Activated CD8-positive, alpha-beta memory T cell treated with anti-CD3 and anti-CD28 coated beads for 4 hours (primary cell): ENCODE measurements at regions not wholly inside any gene's neighbourhood (a gene's known extent, or its start where the extent isn't known, plus 50 kb on each side); places are given as distances from the start of the nearest gene placed in this dataset.
"Not testable (repeated sequence)": the region's sequence is repeated elsewhere in the genome, so short reads cannot be mapped to it uniquely, and the experiment has no call there.

Experiments
- DNase-seq, 2 donors: peaks; one replicate each; pipeline ENCODE4 v3.0.0-alpha.2; 2020; ENCODE audit warnings: low read depth in 2 of 2

DNA sequence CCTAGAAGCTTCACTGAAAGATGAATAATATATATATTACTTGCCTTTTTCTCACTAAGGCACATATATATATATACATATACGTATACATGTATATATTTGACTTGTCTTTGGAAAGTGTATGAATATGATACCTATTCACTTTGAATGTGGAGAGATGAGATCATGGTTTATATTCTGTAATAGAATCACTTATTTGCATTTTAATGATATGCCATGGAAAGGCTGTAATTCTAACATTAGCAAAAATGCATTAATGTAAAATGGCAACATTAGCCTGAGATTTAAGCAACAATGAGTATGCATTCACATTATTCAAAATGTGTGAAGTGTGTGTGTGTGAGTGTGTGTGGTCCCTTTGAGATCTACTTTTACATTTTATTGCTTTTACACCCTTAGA lies 54.5 kb upstream of the PRKD1 start:
- DNase-seq: no peak

DNA sequence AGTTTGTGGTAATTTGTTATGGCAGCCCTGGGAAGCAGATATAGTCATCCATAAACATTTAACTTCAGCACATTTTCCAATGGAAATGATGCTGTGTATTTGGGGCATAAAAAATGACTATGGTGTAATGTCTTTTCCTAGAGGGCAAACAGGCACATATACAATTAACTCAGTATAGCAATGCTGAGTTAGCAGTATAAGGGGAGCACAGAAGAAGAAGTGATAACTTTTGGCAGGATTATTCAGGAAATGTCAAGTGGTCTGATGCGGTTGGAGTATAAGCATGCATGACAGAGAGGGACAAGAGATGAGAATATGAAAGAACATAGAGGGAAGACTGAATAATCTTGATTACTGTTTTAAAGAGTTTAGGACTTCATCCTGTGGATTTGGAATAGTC lies 55.3 kb upstream of the PRKD1 start:
- no peak for DNase-seq

DNA sequence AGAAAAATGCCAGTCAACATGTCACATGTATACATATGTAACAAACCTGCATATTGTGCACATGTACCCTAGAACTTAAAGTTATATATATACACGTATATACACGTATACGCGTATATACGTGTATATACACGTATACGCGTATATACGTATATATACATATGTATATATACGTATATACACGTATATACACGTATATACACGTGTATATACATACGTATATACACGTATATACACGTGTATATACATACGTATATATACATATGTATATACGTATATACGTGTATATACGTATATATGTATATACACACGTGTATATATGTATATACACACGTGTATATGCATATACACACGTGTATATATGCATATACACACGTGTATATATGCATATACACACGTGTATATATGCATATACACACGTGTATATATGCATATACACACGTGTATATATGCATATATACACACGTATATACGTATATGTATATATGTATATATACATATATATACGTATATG lies 62.8 kb upstream of the PRKD1 start:
- not testable (repeated sequence) for DNase-seq

DNA sequence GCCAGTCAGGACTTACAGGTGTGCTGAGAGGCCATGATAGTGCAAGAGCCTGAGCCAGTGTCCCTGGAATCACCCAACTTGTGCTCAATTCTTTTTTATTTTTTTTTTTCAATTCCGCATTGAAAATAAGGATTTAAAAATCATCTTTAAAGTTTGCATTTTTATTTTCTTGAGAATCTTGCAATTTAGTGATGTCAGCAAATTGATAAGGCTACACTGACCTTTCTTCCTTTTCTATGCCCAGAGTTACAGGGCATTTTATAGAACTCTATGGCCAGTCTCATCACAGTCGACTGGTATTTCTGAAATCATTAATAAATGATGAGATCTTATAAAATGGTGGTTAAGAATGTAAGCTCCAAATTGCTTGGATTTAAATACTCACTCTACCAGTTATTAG lies 63.3 kb upstream of the PRKD1 start:
- DNase-seq: no peak

DNA sequence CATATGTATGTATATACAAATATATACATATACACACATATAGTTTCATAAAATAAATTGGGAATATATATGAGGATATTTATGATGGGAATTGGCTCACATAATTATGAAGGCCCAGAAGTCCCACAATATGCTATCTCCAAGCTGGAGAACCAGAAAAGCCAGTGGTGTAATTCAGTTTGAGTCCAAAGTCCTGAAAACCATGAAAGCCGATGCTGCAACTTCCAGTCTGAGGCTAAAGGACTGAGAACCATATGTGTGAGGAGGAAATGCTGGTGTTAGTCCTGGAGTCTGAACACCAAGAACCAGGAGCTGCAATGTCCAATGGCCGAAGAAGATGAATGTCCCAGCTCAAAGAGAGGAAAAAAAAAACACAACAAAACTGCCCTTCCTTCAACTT lies 65.5 kb upstream of the PRKD1 start:
- DNase-seq: no peak

DNA sequence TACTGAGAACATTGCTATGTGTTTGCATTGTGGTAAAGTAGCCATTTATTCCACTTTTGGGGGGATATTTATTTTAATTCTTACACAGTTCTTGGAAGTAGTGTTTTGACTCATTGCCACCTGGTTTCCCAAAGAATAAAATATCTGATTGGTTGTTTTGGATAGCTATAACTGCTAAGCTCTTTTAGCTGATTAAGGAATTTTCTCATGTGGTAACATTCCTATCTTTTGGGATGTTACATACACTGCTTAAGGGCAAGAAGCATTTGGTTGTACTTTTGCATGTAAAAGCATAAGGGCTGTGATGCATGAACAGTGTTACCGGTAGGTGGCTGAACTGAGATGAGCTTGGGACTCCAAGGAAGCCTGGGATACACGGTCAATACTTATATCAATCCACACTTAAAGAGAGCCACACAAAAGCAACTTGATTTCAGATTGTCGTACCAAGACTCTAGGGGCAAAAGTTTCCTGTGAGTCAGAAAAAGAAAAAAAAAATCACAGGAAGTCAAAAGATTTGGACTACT lies 71.4 kb upstream of the PRKD1 start:
- DNase-seq: no peak

DNA sequence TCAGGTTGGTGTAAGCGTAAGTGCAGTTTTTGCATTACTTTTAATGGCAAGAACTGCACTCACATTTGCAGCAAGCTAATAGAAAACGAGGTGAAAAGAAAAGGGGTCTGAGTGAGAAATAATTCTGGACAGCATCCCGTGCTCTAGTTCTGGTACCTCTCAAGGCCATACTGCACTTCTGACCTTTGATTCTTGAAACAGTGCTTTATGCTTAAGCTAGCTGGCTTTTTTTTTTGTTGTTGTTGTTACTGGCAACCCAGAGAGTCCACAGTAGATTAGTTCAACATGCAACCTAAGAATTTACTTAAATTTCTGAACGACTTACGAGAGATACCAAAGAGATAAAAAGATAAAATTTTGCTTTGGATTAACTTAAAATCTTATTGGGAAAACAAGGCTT lies 75.2 kb upstream of the PRKD1 start:
- no peak for DNase-seq

DNA sequence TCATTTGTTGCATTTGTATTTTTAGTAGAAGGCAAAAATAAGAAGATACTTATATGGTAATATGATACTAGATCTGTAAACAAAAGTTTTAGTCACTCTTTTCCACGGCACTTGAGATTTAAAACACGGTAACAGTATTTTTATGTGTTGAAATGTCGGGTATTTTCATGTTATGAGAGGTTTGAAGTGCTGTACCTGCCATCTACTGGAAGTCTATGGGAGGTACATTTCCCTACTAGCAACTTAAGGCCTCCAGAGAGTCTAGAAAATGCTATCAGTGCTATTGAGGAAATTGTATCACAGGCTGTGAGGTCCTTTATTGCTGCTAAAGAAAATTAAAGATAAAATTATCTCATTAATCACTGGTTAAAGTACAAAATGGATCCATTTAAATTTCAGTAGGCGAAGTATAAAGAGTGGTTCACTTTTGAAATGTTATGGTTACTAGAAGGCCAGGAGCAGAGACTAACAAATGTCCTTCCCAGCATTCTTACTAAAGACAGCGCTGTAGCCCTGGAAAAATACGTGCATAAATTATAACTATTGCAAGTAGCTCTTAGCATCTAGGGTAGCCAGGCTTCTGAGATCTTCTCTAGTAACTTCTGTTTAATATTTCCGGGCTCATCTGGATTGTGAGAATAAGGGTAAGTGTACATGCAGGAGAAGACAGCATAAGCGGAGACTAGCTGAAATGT lies 77.6 kb upstream of the PRKD1 start:
- DNase-seq: no peak

DNA sequence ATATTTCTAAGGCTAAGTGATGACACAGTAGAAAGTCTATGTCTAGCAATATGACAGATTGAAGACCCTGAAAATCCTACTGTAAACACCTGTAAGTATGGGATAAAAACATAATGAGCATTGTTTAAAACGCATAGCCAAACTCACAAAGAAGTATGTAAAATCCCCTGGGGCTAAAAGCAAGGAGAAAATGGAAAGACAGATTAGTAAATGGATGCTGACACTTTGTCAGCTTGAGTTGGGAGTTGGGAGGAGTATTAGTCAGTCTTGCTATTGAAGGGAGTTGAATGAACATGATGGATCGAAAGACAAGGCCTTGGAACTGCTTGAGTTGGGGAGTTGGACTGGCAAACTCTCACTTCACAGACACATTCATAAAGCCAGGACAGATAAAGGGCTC lies 79.0 kb upstream of the PRKD1 start:
- no peak for DNase-seq

DNA sequence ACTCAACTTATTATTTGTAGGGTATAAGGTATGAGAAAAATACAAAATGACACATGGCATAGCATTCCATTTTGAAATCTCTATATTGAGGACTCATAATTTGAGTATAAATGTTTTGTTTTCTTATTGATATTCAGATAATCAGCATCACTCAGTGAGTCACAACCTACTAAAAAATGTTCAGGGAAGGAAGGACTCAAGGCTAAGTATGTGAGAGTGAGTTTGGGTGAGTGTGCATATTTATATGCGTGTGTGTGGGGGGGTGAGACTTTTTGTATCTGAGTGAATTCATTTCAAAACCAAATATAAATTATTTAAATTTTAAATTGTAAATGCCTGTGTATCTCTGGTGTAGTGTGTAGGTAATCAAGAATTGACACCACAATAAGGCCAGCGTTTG lies 87.8 kb upstream of the PRKD1 start:
- DNase-seq: no peak

DNA sequence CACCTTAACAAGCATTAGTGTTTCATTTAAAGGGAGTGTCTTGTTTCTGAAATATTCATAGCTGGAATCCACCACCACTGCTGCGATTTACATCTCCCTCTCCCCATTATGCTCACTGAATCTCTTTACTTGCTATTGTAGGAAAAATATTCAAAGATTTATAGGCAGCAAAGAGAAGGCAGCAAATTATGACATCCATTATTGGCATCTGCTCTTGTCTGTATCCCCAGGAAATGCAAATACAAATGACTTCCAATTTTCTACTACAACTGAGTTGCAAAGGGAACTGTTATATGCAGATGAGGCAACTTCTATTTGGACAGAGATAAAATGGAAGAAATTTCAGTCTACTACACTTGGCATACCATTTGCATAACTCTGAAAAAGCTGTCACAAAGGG lies 88.4 kb upstream of the PRKD1 start:
- DNase-seq: no peak

DNA sequence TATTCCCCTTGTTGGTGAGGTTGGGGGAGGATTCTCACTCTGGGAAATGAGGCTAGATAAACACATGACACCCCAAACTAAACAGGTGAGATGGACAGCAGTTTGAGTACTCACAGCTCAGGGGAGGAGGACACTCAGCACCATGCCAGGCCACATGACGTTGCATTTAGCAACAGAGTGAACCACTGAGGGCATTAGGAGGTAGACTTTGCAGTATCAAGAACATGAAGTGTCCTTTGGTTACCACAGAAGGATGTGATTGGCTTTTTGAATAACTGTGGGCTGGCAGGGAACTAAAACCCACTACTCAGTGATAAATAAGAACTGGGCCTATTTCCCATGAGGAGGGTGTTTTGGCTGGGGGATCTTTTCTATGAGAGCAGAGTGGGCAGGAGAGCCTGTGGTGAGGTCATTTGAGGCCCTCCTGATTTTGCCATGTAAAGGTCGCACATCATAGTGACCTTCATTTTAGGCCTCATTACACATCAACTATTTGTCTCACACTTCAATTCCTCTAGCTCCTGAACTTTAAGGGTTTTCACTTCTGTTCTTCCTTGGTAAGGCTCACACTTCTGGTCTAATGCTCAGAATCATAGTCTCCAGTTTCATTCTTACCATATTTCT lies 89.8 kb upstream of the PRKD1 start:
- no peak for DNase-seq

DNA sequence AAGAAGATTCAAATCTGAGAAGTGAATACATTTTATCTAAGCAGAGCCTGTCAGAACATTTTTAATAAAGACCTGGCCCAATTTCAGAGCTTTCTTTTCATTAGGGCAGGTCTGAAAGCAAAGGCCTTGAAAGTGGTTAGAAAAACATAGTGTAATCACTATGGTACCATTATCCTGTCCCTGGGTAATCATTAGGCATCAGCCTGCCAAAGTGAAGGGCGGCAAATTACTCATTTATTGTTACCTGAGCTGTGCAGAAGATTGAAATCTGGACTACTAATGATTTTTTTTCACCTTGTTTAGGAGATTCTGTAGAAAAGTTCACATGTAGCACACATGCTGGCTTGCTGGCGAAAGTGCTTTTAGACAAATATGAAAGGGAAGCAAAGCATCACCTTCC lies 92.6 kb upstream of the PRKD1 start:
- DNase-seq: no peak

DNA sequence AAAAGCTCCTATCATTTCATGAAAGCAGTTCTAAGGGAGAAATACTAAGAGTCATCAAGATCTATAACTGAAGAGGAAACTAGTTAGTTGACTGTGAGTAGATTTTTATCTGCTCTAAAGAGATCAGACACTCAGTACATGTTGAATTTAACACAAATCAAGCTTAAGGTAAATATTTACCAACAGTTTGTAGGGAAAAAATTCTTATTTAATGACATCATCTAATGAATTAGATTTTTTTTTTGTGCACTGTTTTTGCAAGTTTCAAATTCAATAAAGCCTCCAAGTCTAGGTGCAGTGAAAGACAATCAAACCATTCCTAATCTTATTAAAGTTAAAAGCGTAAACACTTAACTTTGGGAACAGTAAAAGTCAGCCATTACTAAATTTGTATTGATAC lies 93.0 kb upstream of the PRKD1 start:
- no peak for DNase-seq

DNA sequence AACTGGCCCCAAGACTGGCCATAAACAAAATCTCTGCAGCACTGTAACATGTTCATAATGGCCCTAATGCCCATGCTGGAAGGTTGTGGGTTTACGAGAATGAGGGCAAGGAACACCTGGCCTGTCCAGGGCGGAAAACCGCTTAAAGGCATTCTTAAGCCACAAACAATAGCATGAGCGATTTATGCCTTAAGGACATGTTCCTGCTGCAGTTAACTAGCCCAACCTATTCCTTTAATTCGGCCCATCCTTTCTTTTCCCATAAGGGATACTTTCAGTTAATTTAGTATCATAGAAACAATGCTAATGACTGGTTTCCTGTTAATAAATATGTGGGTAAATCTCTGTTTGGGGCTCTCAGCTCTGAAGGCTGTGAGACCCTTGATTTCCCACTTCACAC lies 95.7 kb upstream of the PRKD1 start:
- DNase-seq: not testable (repeated sequence)

DNA sequence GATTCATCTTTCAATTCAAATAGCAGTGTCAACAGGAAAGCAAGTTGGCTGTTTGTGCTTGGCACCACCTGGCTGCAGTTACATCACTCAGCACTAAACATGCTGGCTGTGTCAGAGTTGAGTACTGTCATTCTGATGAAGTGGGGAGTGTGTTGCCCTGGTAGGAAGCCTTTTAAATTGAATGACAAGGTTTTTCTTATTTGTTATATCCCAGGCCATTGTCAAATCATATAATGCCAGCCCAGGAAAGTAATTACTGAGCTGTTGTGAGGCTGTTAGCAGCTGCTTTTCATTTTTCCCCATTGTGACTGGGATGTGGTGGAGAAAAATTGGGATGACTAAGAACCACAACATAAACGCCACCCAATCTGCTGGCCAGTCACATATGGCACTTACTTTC lies 106.5 kb upstream of the PRKD1 start:
- no peak for DNase-seq

DNA sequence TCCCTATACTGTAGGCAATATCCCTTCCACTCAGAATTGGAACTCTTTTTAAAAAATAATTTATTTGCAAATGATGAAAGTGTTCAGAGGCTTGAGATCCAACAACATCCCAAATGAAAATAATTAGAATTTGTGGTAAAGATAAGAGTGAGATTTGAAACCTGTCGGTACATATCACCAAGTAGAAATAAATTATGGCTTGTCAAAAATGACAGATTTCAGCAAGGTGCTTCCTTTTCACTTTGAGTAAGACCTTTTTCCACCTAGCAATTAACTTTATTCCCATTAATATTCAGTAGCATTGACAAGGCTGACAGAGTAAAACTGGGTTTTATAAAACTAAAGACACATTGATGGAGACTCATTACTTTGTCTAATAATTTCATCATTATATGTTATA lies 107.7 kb upstream of the PRKD1 start:
- no peak for DNase-seq

DNA sequence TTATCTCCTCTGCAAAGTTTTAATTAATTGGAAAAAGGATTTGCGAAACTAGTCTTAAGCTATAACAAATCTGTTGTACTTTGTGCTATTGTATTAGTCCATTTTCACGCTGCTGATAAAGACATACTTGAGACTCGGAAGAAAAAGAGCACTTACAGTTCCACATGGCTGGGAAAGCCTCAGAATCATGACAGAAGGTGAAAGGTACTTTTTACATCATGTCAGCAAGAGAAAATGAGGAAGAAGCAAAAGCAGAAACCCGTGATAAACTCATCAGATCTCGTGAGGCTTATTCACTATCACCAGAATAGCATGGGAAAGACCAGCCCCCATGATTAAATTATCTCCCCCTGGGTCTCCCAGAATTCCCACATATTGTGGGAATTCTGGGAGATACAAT lies 118.1 kb upstream of the PRKD1 start:
- no peak for DNase-seq

DNA sequence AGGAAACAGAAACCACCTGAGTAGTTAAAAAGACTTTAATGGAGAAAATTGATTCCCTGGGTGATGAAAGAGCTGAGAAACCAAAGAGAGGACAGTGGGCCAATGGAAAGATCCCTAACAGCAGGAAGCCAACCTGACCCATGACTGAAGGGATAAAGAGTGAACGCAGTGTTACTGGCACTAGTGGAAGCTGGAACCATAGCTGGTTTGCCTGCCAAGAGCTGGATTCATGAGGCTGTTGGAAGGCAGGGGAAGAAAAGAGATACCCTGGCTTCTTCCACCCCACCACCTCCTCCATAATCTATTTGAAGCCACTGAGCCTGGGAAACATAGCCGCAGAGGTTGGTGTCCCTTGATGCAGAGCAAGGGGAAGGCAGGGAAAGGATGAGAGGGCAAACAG lies 125.5 kb upstream of the PRKD1 start:
- no peak for DNase-seq

DNA sequence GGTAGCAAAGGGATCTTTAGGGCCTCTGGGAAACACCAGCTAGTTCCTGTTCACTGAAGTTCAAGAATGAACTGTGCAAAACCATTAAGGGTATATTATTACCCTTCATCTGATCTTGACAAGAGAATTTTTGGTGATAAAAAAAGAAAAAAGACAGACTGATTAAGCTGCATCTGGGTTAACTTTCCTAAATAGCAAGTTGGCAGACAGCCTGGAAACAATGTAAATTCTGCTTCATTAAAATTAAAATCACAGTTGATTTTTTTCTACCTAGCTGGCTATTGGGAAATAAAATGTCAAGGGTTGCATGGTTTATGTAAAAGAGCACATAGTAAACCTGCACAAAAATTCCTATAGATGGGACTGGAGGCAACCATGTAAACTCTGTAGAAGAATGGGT lies 126.6 kb upstream of the PRKD1 start:
- DNase-seq: no peak

DNA sequence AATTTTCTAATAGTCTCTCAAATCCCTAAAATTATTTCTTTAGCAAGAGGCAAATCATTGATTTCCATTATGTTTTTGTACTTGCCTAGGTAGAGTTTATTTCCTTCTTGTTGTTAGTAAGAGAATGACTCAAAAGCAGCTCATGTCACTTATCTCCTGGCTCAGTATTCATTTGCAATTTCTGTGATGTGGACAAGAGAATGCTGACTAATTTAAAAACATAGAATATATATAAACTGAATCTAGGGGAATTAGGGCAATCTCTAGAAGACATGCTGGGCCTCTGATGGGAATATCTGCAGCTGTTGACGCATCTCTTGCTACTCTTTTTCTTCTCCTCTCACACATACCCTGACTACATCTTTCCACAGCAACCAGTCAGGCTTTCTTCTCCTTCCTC lies 130.8 kb upstream of the PRKD1 start:
- no peak for DNase-seq

DNA sequence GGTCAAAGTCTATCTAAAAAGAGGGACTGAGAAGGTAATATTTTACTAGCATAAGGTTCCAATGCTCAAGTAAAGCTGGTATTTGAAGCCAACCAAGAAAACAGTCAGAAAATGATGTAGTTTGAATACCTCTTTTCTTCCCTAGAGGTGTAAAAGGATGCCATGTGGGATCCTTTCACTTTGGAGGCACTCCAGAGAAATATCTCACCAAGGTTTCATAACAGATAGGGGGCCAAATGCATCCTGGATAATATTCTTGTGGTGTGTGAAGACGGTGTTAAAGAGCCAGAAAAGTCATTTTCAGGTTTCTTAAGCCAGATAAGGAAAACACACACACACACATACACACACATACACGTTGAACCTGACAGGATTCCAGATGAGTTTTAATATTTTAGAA lies 136.1 kb upstream of the PRKD1 start:
- DNase-seq: no peak

DNA sequence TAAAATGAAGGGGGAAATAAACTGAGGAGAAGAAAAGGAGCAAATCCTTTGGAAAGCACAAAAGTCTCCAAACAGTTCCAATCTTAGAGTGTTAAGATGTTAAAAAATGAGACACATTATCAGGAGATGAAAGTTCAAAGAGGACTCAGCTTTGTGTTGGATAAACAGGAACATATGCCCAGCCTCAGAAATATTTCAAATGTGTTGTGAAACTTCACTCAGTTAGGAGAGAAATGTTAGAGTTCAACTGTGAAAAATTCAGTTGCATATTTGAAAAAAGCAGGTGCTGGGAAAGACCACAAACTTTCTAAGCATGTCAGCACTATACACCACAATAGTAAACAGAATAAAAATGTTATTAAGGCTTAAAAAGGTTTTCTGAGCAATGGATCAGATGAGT lies 136.8 kb upstream of the PRKD1 start:
- no peak for DNase-seq

DNA sequence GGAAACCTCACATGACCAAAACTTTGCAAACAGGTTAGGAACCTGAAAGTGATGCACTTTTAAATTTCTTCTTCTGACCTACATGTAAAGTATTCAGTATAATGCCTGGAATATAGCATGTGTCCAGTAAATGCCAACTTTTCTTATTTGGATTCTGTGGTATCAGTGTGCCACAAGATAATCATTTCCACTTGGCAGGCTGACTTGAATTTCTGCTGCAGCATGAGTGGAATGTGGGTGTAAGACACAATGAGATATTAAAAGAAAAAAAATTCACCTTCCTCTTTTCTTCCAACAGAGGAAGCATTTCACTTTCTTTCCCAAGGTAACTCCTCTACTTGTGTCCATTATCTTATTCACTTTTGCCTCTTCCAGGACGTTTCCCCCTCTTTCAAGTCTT lies 141.9 kb upstream of the PRKD1 start:
- DNase-seq: no peak
